ENCODE measurements at regions not wholly inside any gene's neighbourhood (a gene's known extent, or its start where the extent isn't known, plus 50 kb on each side); places are given as distances from the start of the nearest gene placed in this dataset.

DNA sequence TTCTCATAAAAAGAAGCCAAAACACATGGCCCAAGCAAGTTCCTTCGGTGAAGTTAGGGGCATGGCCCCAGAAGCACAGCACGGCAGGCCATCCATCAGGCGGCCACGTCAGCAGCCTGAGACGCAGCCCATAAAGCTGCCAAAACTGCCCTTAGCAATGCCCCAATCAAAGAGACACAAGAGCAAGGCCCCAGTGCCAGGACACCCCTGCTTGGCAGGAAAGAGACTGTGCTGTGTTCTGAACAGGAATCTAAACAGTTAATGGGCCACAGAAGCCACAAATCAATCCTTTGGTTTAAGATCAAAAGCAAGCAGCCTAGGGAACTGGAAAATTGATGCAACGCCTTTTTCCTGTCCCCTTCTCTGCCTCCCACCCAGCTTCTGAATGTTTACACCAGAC lies 497.0 kb upstream of the USP24 start:
- DNase-seq (ENCODE audit: insufficient read length, low spot score) (no peak), FAIRE-seq (no peak)

DNA sequence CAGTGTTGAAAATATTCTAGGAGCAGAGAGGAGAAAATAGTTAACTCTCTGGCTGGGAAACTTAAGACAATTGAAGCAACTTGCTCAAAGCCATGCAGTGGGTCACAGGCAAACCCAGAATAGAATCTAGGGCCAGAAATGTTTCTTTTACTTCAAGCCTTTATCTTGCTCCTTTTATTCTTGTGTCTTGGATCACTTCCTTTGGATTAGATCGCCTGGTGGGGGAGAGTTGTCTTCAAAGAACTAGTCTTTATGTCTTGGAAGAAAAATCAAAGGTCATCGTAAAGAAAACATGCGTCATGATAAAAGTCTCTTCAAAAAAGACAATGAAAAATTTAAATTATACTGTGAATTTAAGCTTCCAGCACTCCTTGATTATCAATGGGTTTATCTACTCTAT lies 493.6 kb upstream of the USP24 start:
- no peak for FAIRE-seq

DNA sequence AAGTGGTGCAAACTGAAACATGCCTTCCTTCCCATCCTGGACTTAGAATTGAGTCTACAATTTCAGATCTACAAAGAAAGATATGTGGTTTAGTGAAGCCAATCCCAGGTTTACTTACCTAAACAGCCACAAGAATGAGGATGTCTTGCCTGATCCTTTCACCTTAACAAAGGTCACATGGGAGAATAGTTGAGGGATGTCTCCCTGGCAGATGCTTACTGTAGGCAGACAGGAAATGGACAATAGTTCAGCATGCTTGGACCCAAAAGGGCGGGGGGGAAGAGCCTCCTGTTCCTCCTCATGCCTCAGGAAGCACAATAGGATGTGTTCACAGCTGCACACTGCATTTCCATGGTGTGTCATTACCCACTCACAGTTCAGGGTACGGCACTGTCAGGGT lies 492.7 kb upstream of the USP24 start:
- FAIRE-seq (no peak), DNase-seq (ENCODE audit: insufficient read length, low spot score) (no peak)

More for the DNA sequence above, 493.6 kb upstream of the USP24 start:
- no peak for DNase-seq (ENCODE audit: insufficient read length, low spot score)

DNA sequence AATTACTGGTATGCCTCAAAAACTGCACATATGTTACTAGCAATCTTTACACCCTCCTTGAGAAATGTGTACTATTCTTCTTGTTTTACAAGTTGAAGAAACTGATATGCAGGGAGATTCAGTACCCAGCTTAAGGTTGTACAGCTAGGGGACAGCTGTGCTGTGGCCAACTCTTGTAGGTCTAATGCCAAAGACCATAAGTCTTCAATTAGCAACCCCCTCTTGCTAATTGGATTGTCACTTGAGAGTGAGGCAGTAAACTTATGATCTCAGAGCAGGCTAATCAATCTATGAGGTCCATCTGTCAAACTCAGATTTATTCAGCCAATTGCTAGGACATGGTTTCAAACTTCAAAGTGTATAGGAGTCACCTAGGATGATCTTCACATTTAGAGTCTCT lies 492.0 kb upstream of the USP24 start:
- DNase-seq (ENCODE audit: insufficient read length, low spot score), result no peak
- FAIRE-seq, result no peak

DNA sequence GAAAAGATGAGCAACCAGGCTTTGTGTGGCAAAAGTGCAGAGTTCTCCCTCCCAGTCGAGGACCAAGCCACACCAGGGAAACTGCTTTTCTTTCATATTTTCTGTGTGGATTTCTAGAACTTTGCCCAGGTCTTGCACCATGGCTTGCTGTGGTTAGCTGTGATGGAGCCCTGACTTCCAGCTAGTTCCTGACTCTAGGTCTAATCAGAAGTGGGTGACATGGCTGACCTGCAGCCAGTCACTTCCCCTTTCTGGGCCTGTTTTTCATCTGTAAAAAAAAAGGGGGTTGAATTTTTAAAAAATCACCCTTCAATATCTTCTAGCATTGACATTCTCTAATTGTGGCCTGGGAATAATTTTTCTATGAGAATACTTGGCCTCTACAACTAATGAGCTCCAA lies 491.2 kb upstream of the USP24 start:
- DNase-seq (ENCODE audit: insufficient read length, low spot score), result no peak
- FAIRE-seq, result no peak

DNA sequence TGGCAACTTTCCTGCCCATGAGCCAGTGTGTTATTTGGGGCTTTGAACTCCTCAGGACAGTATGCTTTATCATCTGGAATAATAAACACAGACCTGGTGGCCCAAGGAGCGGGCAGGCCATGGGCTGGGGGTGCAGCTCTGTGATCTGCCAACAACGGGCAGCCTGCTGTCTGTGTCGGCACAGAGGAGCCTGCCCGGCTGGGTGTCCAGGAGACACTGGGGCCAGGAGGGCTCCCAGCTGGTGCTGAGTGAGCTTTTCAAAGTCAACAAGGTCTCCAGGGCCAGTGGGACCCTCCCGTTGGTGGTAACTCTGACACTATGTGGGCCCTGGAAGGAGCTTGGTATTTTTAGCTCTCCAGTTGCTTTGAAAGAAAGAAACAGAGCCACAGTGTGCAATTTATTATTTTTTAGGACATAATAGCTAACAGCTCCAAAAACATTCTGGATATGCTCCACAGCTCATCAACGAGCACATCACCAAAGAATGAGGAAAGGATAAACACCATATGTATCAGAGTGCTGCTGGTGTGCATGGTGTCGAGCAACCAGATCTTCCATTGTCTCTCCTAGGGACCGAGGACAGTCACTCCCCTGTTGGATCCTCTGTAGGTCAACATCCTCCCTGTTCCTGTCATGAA lies 488.7 kb upstream of the USP24 start:
- FAIRE-seq (no peak), DNase-seq (ENCODE audit: insufficient read length, low spot score) (no peak)

DNA sequence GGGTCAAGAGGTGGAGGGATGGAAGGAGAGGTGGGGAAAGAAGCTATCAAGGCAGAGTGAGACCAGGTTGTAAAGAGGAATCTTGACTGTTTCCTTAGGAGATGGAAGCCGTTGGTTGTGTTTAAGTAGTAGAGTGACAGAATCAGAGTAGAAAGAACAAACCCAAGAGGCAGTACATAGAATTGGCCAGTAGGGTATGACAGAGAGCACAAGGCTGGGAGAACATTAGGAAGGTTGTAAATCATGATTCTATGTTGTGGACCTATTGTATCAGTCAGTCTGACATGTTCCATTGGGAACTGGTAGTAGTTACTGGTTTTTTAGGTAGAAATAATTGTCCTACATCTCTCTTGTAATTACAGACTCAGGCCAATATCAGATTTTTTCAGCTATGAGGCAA lies 486.9 kb upstream of the USP24 start:
- peak; percentile 7 for DNase-seq (ENCODE audit: insufficient read length, low spot score)
- FAIRE-seq, result peak; percentile 33

DNA sequence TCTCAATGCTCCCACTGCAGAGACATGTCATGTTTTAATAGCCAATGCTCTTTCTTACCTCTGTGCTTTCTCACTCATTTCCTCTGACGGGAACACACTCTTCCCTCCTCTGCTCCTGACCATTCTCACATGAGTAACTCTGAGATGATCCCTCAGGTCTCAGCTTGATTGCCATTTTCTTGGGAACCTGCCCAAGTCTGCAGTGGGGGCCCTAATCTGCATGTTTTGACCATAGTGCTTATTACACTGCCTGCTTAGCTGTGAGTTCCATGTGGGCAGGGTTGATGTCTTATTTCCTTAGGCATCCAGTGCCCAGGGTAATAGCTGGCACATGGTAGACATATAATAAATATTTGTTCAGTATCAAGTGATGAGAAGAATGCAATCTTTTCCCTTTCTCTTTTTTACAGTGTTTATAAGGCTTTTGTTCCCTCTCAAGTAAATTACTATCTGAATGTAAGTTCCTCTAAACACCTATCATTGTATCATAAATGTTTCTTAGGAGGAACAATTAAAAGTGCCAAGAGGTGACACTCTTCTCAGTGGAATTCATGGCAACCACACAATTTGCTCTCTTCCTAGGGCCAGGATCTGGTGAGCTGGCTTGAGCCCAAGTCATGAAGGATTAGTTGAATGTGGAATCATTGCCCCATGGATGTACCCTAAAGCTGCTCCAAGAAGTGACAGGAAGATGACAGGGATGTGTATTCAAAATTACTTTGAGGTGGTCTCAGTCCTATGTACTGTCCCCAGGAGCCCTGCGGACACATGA lies 485.4 kb upstream of the USP24 start:
- DNase-seq (ENCODE audit: insufficient read length, low spot score) (no peak), FAIRE-seq (no peak)

DNA sequence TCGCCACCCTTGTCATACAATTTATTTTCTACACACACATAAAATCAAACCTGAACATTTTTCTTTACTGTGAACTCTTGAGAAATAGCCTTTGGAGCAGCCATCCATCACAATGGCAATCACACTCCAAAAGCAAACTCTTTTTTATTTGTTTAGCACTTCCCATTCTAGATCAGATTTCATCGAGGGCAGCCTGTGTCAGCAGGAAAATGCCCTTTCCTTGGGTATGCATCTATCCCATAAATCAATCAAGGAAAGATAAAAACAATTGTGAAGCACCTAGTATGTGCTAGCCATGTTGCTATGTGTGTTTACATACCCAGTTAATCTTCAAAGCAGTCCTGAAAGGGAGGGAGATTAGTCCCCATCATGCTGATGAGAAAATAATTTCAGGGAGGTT lies 484.1 kb upstream of the USP24 start:
- FAIRE-seq (no peak), DNase-seq (ENCODE audit: insufficient read length, low spot score) (no peak)

DNA sequence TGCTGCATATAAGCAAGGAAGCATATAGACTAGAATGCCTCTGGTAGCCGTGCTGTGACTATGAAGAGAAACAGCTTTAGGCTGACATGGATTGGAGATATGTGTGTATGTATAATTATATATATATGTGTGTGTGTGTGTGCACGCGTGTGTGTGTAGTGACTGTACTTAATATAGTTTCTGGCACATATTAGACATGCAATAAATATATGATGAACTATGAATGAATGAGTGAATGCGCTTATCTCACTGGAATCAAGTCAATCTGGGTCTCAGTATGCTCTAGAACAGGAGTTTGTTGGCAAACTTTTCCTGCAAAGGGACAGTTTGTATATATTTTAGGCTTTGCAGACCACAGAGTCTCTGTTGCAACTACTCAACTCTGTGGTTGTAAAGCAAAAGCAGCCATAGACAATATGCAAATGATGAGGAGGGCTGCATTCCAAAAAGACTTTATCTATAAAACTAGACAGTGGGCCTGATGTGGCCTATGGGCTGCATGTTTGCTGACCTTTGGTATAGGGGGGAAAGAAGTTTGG lies 482.9 kb upstream of the USP24 start:
- no peak for FAIRE-seq
- DNase-seq (ENCODE audit: insufficient read length, low spot score), result no peak

DNA sequence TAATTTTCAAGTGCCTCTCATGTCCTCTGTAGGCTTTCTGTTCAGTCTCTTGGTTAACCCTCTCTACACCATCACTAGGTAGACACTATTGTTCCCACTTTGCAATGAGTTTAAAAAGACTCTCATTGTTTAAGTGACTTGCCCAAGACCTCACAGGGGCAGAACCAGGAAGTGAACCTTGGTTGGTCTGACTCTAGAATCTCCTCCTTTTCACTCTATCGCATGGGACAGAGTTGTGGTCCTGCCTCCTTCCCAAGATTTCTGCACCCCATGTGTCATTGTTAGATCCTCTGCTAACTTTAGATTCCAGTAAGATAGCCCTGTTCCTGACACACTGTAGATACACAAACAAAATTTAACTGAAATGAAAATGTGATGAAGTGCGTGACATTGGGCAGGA lies 481.7 kb upstream of the USP24 start:
- DNase-seq (ENCODE audit: insufficient read length, low spot score) (no peak), FAIRE-seq (no peak)

DNA sequence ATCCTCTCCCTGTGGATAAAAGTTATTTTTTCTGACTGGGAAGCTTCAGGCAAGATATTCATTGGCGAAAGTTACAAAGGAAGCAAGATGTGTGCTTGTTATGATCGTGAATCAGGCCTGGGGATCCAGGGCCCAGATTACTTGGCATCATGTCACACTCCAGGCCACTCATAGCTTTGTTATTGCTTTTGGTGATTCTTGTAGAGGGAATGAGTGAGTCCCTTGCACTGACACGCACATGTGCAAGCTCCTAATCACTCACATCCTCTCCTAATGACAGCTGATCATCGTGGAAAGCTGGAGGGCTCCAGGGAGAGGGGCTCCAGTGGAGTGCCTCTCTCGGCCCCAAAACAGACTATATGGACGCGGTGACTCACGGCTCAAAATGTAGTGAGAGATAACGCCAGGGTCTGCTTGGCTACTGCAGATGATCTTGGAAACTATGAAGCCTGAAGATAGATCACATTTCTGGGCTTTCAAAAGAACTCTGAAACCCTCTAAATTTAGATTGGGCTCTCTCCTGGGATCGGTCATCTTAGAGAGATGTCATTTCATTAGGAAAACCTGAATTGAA lies 481.1 kb upstream of the USP24 start:
- DNase-seq (ENCODE audit: insufficient read length, low spot score) (no peak), FAIRE-seq (no peak)

DNA sequence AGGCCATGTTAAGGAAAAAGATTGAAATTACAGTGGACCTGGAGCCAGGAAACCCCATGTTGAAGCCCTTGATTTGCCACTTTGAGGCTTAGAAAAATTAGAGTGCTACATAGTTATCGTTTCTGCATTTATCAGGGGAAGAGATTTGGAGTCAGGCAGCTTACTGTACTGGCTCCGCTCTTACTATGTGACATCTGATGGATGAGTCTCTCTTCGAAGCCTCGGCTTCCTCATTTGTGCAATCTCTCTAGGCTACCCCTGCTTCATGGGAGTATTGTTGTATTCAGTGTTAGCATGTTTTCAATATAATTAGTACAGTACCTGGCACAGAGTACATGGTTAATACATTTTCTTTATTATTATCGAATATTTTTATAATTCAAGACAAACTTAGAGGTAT lies 480.4 kb upstream of the USP24 start:
- FAIRE-seq (no peak), DNase-seq (ENCODE audit: insufficient read length, low spot score) (no peak)

DNA sequence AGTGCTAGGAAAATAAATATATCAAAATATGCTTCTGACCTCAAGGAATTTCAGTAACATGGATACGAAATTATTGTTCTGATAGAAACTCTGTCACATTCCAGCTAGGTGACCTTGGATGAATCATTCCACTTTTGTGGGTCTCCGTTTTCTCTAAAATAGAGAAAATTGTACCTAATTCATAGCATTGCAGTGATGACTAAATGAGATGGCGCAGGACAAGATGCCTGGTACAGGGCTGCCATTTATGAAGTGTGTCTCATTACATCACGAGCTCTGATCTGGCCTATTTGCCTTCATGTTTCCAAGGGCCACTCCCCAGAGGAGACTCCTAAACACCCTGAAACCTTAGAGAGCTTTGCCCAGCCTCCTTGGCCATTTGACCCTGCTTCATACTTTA lies 480.0 kb upstream of the USP24 start:
- FAIRE-seq, result no peak

DNA sequence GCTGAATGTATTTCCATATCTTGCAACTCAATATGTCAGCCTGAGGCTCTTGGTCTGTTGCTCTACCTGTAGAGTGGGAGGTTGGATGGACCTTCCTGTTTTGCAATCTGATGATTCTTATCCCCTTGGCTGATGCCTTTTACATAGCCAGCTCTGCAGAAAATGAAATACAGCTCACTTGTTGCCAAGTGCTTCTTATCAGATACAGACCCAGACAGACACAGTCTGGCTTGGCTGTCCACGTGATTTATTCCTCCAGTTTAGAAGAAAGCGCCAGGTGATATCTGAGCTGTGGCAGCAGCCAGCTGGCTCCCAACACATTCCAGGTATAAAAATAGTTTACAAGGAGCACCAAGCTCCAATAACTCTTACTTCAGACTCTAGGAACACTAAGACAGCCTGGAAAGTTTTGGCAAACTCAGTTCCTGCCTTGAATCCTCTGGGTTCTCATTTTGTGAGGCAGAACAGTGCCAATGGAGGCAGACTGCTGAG lies 479.2 kb upstream of the USP24 start:
- FAIRE-seq, result no peak

More for the DNA sequence above, 480.0 kb upstream of the USP24 start:
- DNase-seq (ENCODE audit: insufficient read length, low spot score), result no peak

DNA sequence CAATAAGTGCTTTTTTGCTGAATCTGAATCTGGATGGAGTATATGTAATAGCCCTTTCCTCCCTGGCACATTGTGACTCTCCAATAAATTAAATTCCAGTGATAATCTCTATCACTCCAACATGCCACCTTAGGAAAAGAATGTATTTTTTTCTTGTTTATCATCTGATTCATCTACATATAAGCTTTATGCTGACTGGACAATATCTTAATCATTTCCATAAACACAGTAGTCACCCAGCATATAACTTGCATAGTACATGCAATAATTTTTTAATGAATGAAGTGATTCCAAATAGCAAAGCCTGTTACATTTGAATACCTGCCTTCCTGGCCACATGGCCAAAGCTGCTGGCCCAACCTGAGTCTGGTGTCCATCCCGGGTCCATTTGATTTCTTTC lies 477.6 kb upstream of the USP24 start:
- DNase-seq (ENCODE audit: insufficient read length, low spot score), result no peak
- FAIRE-seq, result no peak

More for the DNA sequence above, 479.2 kb upstream of the USP24 start:
- no peak for DNase-seq (ENCODE audit: insufficient read length, low spot score)

DNA sequence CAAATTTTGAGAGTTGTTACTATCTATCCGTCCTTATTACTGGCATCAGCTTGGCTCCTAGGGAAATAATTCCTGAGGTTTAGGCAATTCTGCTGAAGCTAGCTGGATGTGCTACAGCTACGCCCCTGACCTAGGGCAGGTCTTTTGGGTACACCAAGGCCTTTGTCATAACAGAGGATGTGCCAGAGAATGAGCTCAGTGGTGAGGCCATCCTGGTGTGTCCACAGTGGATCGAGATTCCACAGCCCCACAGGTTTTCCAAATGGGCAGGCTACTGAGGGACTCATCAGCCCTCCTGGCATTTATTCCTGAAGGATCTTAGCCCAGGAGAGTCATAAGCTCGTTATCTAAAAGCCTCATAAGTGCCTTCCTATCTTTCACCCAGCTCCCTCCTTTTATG lies 475.2 kb upstream of the USP24 start:
- DNase-seq (ENCODE audit: insufficient read length, low spot score), result no peak
- no peak for FAIRE-seq

DNA sequence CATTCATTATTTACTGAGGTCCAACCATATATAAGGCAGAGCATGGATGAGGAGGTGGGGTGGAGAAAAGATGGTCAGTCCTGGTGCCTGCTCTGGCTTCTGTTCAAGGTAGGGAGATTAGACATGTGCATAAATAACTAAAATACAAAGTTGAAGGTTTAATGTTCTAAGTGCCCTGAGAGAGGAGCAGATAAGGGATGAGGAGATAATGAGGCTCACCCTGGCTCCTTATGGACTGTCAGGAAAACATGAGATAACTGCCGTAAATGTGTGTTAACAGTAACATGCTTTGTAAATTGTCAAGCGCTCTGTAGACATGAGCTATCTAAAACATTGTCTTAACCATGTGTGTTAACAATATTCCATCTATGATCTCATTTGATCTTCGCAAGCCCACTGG lies 474.6 kb upstream of the USP24 start:
- FAIRE-seq, result no peak
- no peak for DNase-seq (ENCODE audit: insufficient read length, low spot score)

DNA sequence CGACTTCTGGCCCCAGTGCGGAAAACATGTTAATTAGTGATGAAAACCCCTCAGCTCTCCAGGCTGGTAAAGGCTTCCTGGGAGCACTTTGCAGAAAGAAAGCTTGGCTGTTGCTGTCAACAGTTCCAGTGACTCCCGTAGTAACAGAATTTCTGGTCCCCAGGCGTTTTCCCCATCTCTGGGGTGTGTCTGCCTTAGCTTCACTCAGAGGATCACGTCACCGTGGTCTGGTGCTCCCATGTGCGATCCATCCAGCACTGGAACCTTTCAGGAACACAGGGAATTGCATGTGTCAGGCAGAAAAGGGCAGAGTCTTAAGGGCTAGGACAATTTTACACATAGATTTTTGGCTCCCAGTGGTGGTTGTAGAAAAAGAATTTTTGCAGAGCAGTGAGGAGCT lies 470.4 kb upstream of the USP24 start:
- DNase-seq (ENCODE audit: insufficient read length, low spot score), result no peak
- FAIRE-seq, result no peak

DNA sequence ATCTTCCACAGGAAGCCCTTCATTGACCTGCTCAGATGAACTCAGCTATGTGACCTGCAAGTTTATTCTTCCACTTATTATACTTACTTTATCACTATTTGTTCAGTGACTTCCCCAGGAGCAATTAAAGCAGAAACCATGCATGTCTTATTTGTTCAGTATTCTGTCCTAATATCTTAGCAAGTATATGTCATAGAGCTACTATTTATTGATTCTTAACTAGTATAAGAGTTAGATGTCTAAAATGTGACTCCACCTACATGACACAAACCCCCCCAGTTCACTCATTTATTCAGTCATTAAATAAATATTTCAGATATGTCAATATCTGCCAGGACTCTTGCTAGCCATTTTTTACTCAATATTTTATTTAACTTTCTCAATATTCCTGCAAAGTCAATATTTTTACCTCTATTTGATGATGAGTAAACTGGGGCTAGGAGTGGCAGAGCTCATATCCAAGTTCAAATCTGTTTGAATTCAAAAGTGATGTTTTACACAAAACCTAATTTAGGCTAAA lies 469.0 kb upstream of the USP24 start:
- no peak for FAIRE-seq
- DNase-seq (ENCODE audit: insufficient read length, low spot score), result no peak

DNA sequence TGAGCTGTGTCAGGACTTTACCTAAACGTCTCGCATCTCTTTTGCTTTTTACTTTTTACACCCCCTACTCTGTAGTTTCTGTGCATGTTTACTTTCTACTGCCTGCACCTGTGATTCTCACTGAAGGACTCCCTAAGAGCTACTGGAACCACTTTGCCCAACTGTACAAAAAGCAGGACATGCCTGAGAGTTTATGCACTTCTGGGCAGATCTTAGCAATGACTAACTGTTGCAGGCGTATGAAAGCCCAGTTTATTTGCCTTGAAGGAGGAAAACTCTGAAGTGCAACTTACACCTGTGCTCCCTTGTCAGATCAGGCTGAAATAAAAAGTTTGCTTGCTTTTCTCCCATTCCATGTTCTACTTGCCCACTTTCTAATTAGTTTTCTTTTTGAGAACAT lies 467.0 kb upstream of the USP24 start:
- FAIRE-seq (no peak), DNase-seq (ENCODE audit: insufficient read length, low spot score) (no peak)

DNA sequence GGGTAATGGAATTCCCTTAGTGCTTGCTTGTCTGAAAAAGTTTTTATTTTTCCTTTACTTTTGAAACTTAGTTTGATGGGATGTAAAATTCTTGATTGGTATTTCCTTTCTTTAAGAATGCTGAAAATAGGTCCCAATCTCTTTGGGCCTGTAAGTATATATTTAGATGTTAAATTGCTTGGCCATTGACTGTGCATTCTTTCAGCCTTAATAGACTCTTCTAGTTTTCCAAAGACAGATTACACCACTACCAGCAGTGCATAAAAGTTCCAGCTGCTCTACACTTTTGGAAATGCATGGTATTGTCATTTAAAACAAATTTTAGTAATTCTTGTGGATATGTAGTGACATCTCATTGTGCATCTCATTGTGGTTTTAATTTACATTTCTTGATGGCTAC lies 464.8 kb upstream of the USP24 start:
- no peak for DNase-seq (ENCODE audit: insufficient read length, low spot score)
- no peak for FAIRE-seq
